Osteocyte (in vitro differentiated cells): ENCODE measurements at regions not wholly inside any gene's neighbourhood (a gene's known extent, or its start where the extent isn't known, plus 50 kb on each side); places are given as distances from the start of the nearest gene placed in this dataset.

Source experiments
- DNase-seq: peaks from one replicate; pipeline ENCODE4 v3.0.0; 2021; ENCODE audit warnings: mixed read lengths; ENCODE audit not compliant: unreplicated experiment; ENCODE audit errors: extremely low spot score
- H3K27ac Mint-ChIP-seq: one replicate; pipeline ENCODE4 v1.8.0; 2021; ENCODE audit warnings: mild to moderate bottlenecking, mixed read lengths; ENCODE audit not compliant: unreplicated experiment
- H3K27me3 Mint-ChIP-seq: one replicate; pipeline ENCODE4 v1.8.0; 2021; ENCODE audit warnings: mixed read lengths; ENCODE audit not compliant: unreplicated experiment
- H3K36me3 Mint-ChIP-seq: one replicate; pipeline ENCODE4 v1.8.0; 2021; ENCODE audit warnings: mixed read lengths; ENCODE audit not compliant: unreplicated experiment
- H3K4me1 Mint-ChIP-seq: one replicate; pipeline ENCODE4 v1.8.0; 2021; ENCODE audit warnings: mixed read lengths; ENCODE audit not compliant: unreplicated experiment
- H3K4me3 Mint-ChIP-seq: one replicate; pipeline ENCODE4 v1.8.0; 2021; ENCODE audit warnings: mild to moderate bottlenecking, moderate library complexity, mixed read lengths; ENCODE audit not compliant: unreplicated experiment
- H3K9me3 Mint-ChIP-seq: one replicate; pipeline ENCODE4 v1.8.0; 2021; ENCODE audit warnings: mixed read lengths; ENCODE audit not compliant: unreplicated experiment
- CTCF ChIP-seq: fragments of 200-600 bp; sonication (generic); IDR thresholded peaks from 2 replicates; pipeline ENCODE4 v1.5.0; 2021; ENCODE audit warnings: antibody characterized with exemption, mild to moderate bottlenecking, moderate library complexity

- H3K4me3 Mint-ChIP-seq: no peak overlapping the region
- no peak overlapping the region for H3K27ac Mint-ChIP-seq
- no peaks in the 10 kb centered on the region for H3K36me3 Mint-ChIP-seq
- H3K4me1 Mint-ChIP-seq: no peaks in the 10 kb centered on the region
- no peaks in the 10 kb centered on the region for H3K27me3 Mint-ChIP-seq
- peaks cover 4% of the 10 kb centered on the region for H3K9me3 Mint-ChIP-seq
- DNase-seq: peak; percentile 70
- TF ChIP-seq CTCF: no peak
These were observed 117.7 kb upstream of the C1orf174 start for GRCh38 chr1:4017636-4018365.

- Mint-ChIP-seq H3K36me3 (no peaks in the 10 kb centered on the region), H3K4me3 (no peak overlapping the region), H3K9me3 (peaks cover 4% of the 10 kb centered on the region), H3K27me3 (no peaks in the 10 kb centered on the region), H3K4me1 (no peaks in the 10 kb centered on the region), H3K27ac (no peak overlapping the region)
- DNase-seq: peak; percentile 78
- TF ChIP-seq CTCF: no peak
These were observed 118.5 kb upstream of the C1orf174 start for GRCh38 chr1:4018466-4019146.

- Mint-ChIP-seq H3K36me3 (no peaks in the 10 kb centered on the region), H3K4me3 (no peak overlapping the region), H3K27ac (no peak overlapping the region), H3K27me3 (no peaks in the 10 kb centered on the region), H3K9me3 (peaks cover 4% of the 10 kb centered on the region), H3K4me1 (no peaks in the 10 kb centered on the region)
- no peak for TF ChIP-seq CTCF
- DNase-seq: no peak
These were observed 119.1 kb upstream of the C1orf174 start for GRCh38 chr1:4019147-4019521.

GRCh38 chr1:4019606-4020331, 119.7 kb upstream of the C1orf174 start:
- no peaks in the 10 kb centered on the region for H3K36me3 Mint-ChIP-seq
- DNase-seq: no peak
- TF ChIP-seq CTCF: no peak
- H3K27me3 Mint-ChIP-seq: no peaks in the 10 kb centered on the region
- no peaks in the 10 kb centered on the region for H3K4me1 Mint-ChIP-seq
- no peak overlapping the region for H3K4me3 Mint-ChIP-seq
- no peak overlapping the region for H3K27ac Mint-ChIP-seq
- H3K9me3 Mint-ChIP-seq: peaks cover 8% of the 10 kb centered on the region

GRCh38 chr1:4020449-4020848, 120.4 kb upstream of the C1orf174 start:
- Mint-ChIP-seq H3K27me3 (no peaks in the 10 kb centered on the region), H3K27ac (no peak overlapping the region), H3K36me3 (no peaks in the 10 kb centered on the region), H3K4me3 (no peak overlapping the region), H3K9me3 (peaks cover 14% of the 10 kb centered on the region), H3K4me1 (no peaks in the 10 kb centered on the region)
- no peak for DNase-seq
- TF ChIP-seq CTCF: no peak
